ENCODE measurements at regions not wholly inside any gene's neighbourhood (a gene's known extent, or its start where the extent isn't known, plus 50 kb on each side); places are given as distances from the start of the nearest gene placed in this dataset.
A peak's percentile ranks its signal among the peaks of the same experiment; 100 is the strongest.
"Not testable (repeated sequence)": the region's sequence is repeated elsewhere in the genome, so short reads cannot be mapped to it uniquely, and the experiment has no call there.

- DNase-seq (ENCODE audit: low spot score): no peak
Observed at GRCh38 chr10:6680735-6681134, 100.7 kb upstream of the PRKCQ start.

- DNase-seq (ENCODE audit: low spot score): no peak
Observed at GRCh38 chr10:6678956-6679355, 98.9 kb upstream of the PRKCQ start.

DNA sequence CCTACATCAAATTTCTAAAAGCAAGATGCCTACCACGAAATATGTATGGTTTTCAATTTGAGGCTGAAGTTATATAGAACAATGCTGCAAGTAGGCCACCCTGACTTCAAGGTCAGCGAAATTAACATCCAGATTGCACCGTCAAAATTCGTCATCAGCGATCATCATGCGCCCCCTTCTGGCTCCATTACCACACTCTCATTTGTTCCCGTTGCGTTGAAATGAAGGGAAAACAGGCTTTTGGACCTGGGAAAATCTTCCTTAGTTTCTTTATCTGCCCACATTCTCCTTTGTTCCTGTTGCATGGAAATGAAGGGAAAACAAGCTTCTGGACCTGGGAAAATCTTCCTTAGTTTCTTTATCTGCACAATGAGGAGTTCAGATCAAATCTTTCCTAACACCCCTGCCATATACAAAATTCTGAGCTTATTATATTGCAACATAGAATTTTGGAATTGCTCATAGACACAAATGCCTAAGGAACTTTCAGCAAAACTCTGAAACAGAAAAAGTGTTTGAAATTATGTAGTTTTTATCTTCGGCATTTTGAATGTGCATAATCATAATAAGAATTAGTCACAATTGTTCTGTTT lies 98.2 kb upstream of the PRKCQ start:
- peak; percentile 53 for DNase-seq (ENCODE audit: low spot score)

DNA sequence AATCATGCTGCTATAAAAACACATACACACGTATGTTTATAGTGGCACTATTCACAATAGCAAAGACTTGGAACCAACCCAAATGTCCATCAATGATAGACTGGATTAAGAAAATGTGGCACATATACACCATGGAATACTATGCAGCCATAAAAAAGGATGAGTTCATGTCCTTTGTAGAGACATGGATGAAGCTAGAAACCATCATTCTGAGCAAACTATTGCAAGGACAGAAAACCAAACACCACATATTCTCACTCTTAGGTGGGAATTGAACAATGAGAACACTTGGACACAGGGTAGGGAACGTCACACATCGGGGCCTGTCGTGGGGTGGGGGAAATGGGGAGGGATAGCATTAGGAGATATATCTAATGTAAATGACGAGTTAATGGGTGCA lies 97.1 kb upstream of the PRKCQ start:
- DNase-seq (ENCODE audit: low spot score): not testable (repeated sequence)

GRCh38 chr10:6674291-6674690 lies 94.2 kb upstream of the PRKCQ start:
- no peak for DNase-seq (ENCODE audit: low spot score)

DNA sequence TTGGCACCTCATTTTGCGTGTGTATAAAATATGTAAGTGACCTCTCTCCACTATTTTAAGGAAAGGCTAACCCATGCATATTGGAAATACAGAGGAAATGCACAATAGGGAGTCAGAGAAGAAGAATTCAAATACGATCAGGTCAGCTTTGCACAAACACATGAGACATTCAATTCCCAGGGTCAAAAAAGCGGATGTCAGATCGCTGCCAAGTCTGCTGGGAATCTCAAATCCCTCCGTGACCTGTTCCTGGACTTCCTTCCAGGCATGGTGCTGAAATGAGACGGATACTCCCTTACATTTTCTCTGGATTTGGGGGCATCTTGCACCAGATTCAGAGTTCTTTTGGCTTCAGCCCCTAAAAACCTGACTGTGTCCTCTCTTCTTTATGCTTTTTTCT lies 91.9 kb upstream of the PRKCQ start:
- DNase-seq (ENCODE audit: low spot score): no peak

DNA sequence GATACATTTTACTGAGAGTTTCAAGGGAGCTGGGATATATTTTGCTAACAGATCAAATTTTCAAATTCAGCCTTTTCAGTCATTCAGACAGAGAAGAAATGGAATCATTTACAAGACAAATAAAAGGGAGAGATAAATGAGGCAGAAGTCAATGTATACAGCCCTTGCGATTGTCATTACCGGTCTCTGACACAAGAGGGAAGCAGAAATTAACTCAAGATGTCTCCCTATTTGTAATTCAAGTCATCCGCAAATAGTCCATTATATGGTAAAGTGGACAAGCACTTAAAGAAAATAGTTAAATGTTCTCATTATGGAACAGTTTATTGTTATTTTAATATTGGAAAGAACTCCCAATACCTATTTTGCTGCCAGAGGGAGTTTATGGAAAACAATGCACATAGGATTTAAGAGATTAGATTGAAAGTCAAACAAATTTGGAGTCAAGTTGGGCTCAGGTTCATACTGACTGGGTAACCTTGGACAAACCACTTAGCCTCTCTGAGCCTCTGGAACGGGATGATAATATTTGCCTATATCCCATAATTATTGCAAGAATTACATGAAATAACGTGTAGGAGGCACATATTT lies 89.3 kb upstream of the PRKCQ start:
- peak; percentile 33 for DNase-seq (ENCODE audit: low spot score)

DNA sequence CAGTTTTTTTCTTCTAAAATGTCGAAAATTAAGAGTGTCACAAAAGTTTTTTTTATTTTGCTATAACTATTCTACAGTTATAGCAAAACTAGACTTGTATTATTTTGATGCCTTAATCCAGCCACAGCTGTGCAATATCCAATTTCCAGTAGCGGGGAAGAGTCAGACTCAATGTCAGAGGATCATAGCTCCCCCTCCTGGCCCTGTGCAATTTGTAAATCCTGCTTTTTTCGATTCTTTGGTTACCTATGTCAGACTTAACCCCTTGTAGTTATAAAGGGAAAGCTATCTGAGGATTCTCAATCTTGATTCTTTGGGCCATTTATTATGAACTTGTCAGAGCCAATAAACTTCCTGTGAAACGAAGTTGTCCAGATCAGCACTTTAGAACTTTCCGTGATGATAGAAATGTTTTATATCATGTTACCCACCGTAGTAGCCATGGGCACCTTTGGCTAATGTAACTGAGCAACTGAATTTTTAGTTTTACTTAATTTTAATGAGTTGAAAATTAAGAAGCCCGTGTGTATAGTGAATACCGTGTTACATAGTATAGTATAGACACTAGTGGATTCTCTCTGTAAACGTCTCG lies 87.7 kb upstream of the PRKCQ start:
- DNase-seq (ENCODE audit: low spot score): peak; percentile 39

GRCh38 chr10:6667150-6667549 lies 87.1 kb upstream of the PRKCQ start:
- DNase-seq (ENCODE audit: low spot score): no peak

- peak; percentile 70 for DNase-seq (ENCODE audit: low spot score)
Observed at GRCh38 chr10:6665847-6666246, 85.8 kb upstream of the PRKCQ start.

GRCh38 chr10:6660460-6660859 lies 80.4 kb upstream of the PRKCQ start:
- DNase-seq (ENCODE audit: low spot score): no peak

GRCh38 chr10:6659451-6659850 lies 79.4 kb upstream of the PRKCQ start:
- no peak for DNase-seq (ENCODE audit: low spot score)

- DNase-seq (ENCODE audit: low spot score): no peak
Observed at GRCh38 chr10:6657669-6658068, 77.6 kb upstream of the PRKCQ start.

DNA sequence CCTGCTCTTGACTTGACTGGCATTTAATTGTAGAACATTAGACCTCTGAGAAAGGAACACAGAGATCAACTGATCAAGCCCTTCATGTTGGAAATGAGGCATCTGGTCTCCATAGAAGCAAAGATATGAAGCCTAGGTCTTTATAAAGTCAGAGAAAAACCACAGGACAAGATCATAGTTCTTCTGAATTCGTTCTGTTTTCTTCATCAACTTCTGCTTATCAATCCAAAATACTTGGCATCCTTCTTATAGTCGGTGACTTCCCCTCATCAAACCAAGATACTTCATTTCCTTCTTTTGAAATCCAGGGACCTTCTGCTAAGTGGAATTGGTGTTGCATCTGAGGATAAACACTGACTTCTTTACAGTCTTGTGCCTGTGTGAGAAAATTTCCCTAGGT lies 77.1 kb upstream of the PRKCQ start:
- no peak for DNase-seq (ENCODE audit: low spot score)

DNA sequence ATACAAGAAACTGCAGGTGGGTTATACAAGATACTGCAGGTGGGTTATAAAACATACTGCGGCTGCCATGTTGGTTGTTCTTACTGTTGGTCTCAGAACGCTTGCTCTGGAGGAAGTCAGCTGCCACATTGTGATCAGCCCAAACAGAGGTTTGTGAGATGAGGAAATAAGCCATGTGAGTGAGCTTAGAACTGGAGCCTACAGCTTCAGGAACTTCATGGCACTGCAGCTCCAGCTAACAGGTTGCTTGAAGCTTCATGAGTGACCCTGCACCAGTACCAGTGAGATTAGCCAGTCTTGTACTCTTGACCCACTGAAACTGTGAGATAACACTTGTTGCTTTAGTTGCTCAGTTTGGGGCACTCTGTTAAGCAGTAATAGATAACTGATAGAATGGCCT lies 74.5 kb upstream of the PRKCQ start:
- DNase-seq (ENCODE audit: low spot score): no peak

- no peak for DNase-seq (ENCODE audit: low spot score)
Observed at GRCh38 chr10:6650586-6650985, 70.5 kb upstream of the PRKCQ start.

GRCh38 chr10:6649903-6650302 lies 69.8 kb upstream of the PRKCQ start:
- DNase-seq (ENCODE audit: low spot score): no peak

- DNase-seq (ENCODE audit: low spot score): no peak
Observed at GRCh38 chr10:6648894-6649720, 69.0 kb upstream of the PRKCQ start.

DNA sequence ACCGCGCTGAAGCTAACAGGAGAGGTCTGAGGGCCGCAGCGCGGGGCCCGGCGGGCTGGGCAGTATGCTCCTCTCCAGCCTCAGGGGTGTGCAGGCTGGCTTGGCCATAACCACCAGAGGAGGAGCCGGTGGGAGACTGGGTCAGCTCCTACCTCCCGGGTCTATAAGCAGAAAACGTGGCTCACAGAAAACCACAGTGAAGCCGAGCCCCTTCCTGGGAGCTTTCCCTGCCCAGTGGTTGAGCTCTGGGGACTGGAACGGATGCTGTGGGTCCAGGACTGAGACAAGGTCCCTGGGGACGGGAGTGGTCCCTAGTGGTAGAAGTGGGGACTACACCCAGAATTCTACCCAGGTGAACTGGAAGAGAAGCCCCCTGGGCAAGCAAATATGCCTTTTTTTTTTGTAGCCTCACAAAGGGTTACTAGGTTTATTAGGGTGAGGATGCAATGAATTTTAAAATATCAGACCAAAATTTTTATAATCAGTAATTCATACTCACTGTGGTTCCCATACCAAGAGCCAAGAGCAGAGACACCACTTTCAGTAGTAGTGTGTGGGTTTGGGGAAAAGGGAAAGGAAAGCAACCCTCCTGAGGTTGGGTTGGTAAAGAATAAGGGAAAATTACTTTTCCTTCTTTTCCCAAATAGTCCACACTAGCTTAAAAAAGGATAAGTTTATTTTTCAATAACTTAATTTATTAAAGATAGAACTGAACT lies 67.9 kb upstream of the PRKCQ start:
- DNase-seq (ENCODE audit: low spot score): peak; percentile 71

GRCh38 chr10:6643962-6644361 lies 63.9 kb upstream of the PRKCQ start:
- DNase-seq (ENCODE audit: low spot score): peak; percentile 7

- peak; percentile 23 for DNase-seq (ENCODE audit: low spot score)
Observed at GRCh38 chr10:6642876-6643275, 62.8 kb upstream of the PRKCQ start.

GRCh38 chr10:6640433-6641040 lies 60.5 kb upstream of the PRKCQ start:
- no peak for DNase-seq (ENCODE audit: low spot score)

Measured in CD4-positive, alpha-beta T cell treated with Interleukin-6 at 100 ng/mL for 8 hours (primary cell).